Neural progenitor cell (in vitro differentiated cells): ENCODE measurements at regions not wholly inside any gene's neighbourhood (a gene's known extent, or its start where the extent isn't known, plus 50 kb on each side); places are given as distances from the start of the nearest gene placed in this dataset.

Experiments
- DNase-seq: peaks from one replicate; pipeline ENCODE4 v3.0.0-alpha.2; 2016; ENCODE audit warnings: low spot score
- H2AFZ ChIP-seq: fragments of 200-600 bp; sonication (generic); replicated peaks from 2 replicates; pipeline ENCODE4 v1.6.1; 2016; ENCODE audit warnings: antibody characterized with exemption
- H3F3A ChIP-seq: fragments of 200-600 bp; sonication (generic); 2 replicates; pipeline ENCODE4 v1.6.1; 2016; ENCODE audit warnings: antibody characterized with exemption, low read depth
- H3K27ac ChIP-seq: fragments of 200-600 bp; sonication (generic); 2 replicates; pipeline ENCODE4 v1.5.1; 2016; ENCODE audit warnings: mild to moderate bottlenecking
- H3K27me3 ChIP-seq: fragments of 200-600 bp; sonication (generic); 2 replicates; pipeline ENCODE4 v1.6.1; 2016; ENCODE audit warnings: mild to moderate bottlenecking, moderate library complexity
- H3K36me3 ChIP-seq: fragments of 200-600 bp; sonication (generic); 2 replicates; pipeline ENCODE4 v1.5.1; 2016
- H3K4me1 ChIP-seq: fragments of 200-600 bp; sonication (generic); 2 replicates; pipeline ENCODE4 v1.6.1; 2016; ENCODE audit warnings: mixed run types
- H3K4me2 ChIP-seq: fragments of 200-600 bp; sonication (generic); 2 replicates; pipeline ENCODE4 v1.6.1; 2016
- H3K4me3 ChIP-seq: fragments of 200-600 bp; sonication (generic); 2 replicates; pipeline ENCODE4 v1.5.1; 2016
- H3K79me2 ChIP-seq: fragments of 200-600 bp; sonication (generic); 2 replicates; pipeline ENCODE4 v1.6.1; 2016; ENCODE audit warnings: low read depth
- H3K9ac ChIP-seq: fragments of 200-600 bp; sonication (generic); 2 replicates; pipeline ENCODE4 v1.6.1; 2016
- H3K9me3 ChIP-seq: fragments of 200-600 bp; sonication (generic); 2 replicates; pipeline ENCODE4 v1.5.1; 2016; ENCODE audit warnings: low read depth
- H4K20me1 ChIP-seq: fragments of 200-600 bp; sonication (generic); 2 replicates; pipeline ENCODE4 v1.6.1; 2016; ENCODE audit warnings: low read depth
- H3K27ac Mint-ChIP-seq: 3 replicates; pipeline ENCODE4 v1.8.0; 2021; ENCODE audit warnings: mixed read lengths
- H3K27me3 Mint-ChIP-seq: 2 replicates; pipeline ENCODE4 v1.8.0; 2022; ENCODE audit warnings: low read depth, mild to moderate bottlenecking, inconsistent platforms, moderate library complexity, mixed read lengths; ENCODE audit not compliant: insufficient read depth
- H3K36me3 Mint-ChIP-seq: 3 replicates; pipeline ENCODE4 v1.8.0; 2021; ENCODE audit warnings: mixed read lengths
- H3K4me1 Mint-ChIP-seq: 3 replicates; pipeline ENCODE4 v1.8.0; 2021; ENCODE audit warnings: mixed read lengths
- H3K4me3 Mint-ChIP-seq: 3 replicates; pipeline ENCODE4 v1.8.0; 2021; ENCODE audit warnings: mild to moderate bottlenecking, moderate library complexity, mixed read lengths
- H3K9me3 Mint-ChIP-seq: 3 replicates; pipeline ENCODE4 v1.8.0; 2020; ENCODE audit warnings: mixed read lengths
- EZH2 ChIP-seq: fragments of 200-600 bp; sonication (generic); IDR thresholded peaks from 2 replicates; pipeline ENCODE4 v1.6.1; 2017; ENCODE audit warnings: antibody characterized with exemption, mild to moderate bottlenecking, moderate library complexity
- EZH2phosphoT487 ChIP-seq: fragments of 200-600 bp; sonication (generic); IDR thresholded peaks from 2 replicates; pipeline ENCODE4 v1.6.1; 2017; ENCODE audit warnings: antibody characterized with exemption
- TF ChIP-seq, protein P1 (sequence below): fragments of 200-600 bp; sonication (generic); IDR thresholded peaks from 2 replicates; pipeline ENCODE4 v1.5.1; 2017; ENCODE audit warnings: antibody characterized with exemption, mild to moderate bottlenecking

DNA sequence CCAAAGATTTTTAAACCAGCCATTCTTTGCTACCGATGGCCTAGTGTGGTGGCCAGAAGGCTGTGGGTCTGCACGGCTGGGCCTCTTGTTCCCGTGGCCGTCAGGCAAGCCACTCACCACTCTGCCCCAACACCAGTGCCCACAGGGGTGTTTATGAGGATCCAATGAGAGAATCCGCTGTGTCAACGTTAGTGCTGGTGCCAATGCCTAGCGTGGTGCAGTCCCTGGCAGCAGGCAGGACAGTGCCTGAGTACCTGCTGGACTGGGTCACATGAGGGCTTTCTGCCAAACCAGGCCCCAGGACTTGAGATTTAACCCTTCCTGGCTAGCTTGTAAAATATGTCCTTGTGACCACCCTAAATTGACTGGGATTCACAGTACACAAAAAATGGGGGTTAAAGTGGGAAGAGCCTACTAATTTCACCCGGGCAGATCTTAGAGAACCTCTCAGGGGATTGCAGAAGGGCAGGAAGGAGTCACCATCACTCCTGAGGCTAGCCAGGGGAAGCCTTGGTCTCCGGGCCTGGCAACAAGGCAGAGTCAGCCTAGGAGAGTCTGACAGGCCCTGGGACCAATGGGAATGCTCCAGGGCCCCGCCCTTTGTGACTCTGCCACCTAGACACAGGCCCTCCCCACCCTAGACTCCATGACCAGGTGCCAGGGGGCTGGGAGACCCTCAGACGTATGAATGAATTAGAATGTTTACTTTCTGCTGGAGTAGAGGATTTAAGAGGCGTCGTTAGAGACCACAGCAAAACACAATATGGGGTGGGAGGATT is 63.2 kb upstream of the FSTL4 start:
- no peaks in the 10 kb centered on the region for H3K79me2 ChIP-seq
- H4K20me1 ChIP-seq = no peaks in the 10 kb centered on the region
- H3K9ac ChIP-seq = no peak overlapping the region
- H3K4me1 Mint-ChIP-seq = no peaks in the 10 kb centered on the region
- no peak overlapping the region for H3K27ac ChIP-seq
- H3K9me3 Mint-ChIP-seq = peaks cover 3% of the 10 kb centered on the region
- no peaks in the 10 kb centered on the region for H3K36me3 ChIP-seq
- H3K27me3 Mint-ChIP-seq = peaks cover 2% of the 10 kb centered on the region
- H2AFZ ChIP-seq = peak overlapping the region; percentile 66
- TF ChIP-seq, protein P1, sequence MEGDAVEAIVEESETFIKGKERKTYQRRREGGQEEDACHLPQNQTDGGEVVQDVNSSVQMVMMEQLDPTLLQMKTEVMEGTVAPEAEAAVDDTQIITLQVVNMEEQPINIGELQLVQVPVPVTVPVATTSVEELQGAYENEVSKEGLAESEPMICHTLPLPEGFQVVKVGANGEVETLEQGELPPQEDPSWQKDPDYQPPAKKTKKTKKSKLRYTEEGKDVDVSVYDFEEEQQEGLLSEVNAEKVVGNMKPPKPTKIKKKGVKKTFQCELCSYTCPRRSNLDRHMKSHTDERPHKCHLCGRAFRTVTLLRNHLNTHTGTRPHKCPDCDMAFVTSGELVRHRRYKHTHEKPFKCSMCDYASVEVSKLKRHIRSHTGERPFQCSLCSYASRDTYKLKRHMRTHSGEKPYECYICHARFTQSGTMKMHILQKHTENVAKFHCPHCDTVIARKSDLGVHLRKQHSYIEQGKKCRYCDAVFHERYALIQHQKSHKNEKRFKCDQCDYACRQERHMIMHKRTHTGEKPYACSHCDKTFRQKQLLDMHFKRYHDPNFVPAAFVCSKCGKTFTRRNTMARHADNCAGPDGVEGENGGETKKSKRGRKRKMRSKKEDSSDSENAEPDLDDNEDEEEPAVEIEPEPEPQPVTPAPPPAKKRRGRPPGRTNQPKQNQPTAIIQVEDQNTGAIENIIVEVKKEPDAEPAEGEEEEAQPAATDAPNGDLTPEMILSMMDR = no peak
- TF ChIP-seq EZH2 (no peak), EZH2phosphoT487 (no peak)
- DNase-seq = peak; percentile 21
- H3K27ac Mint-ChIP-seq = no peak overlapping the region
- no peak overlapping the region for H3K4me3 ChIP-seq
- H3F3A ChIP-seq = no peaks in the 10 kb centered on the region
- H3K4me1 ChIP-seq = peaks cover 24% of the 10 kb centered on the region
- no peak overlapping the region for H3K4me2 ChIP-seq
- no peaks in the 10 kb centered on the region for H3K27me3 ChIP-seq
- H3K36me3 Mint-ChIP-seq = no peaks in the 10 kb centered on the region
- no peaks in the 10 kb centered on the region for H3K9me3 ChIP-seq
- H3K4me3 Mint-ChIP-seq = no peak overlapping the region

DNA sequence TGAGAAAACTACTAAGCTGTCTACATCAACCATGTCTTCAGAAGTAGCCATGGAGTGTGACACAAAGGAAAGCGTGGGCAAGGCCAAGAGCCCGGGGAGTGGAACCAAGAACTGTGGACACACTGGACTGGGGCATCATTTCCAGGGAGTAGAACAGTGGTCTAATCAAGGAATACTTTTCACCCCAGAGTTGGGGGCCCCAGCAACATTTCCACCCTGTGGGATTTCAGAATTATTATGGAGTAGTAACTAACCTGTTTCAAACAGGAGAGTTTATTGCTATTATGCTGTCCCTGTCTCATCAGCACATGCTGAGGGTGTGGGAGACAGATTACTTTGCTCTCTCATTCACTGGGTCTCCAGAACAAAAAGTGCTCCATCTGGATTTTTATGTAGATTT is 58.0 kb upstream of the FSTL4 start:
- no peaks in the 10 kb centered on the region for H3K9me3 ChIP-seq
- H3K36me3 ChIP-seq = no peaks in the 10 kb centered on the region
- Mint-ChIP-seq H3K27me3 (peaks cover 9% of the 10 kb centered on the region), H3K4me1 (no peaks in the 10 kb centered on the region), H3K4me3 (no peak overlapping the region), H3K36me3 (no peaks in the 10 kb centered on the region), H3K9me3 (peaks cover 6% of the 10 kb centered on the region), H3K27ac (no peak overlapping the region)
- TF ChIP-seq EZH2phosphoT487 (no peak), EZH2 (no peak)
- TF ChIP-seq, protein P1 = no peak
- no peak for DNase-seq
- H4K20me1 ChIP-seq = no peaks in the 10 kb centered on the region
- H2AFZ ChIP-seq = no peak overlapping the region
- no peak overlapping the region for H3K4me3 ChIP-seq
- H3K4me2 ChIP-seq = no peak overlapping the region
- H3K27me3 ChIP-seq = no peaks in the 10 kb centered on the region
- no peaks in the 10 kb centered on the region for H3F3A ChIP-seq
- H3K4me1 ChIP-seq = peaks cover 10% of the 10 kb centered on the region
- H3K27ac ChIP-seq = no peak overlapping the region
- no peaks in the 10 kb centered on the region for H3K79me2 ChIP-seq
- no peak overlapping the region for H3K9ac ChIP-seq

DNA sequence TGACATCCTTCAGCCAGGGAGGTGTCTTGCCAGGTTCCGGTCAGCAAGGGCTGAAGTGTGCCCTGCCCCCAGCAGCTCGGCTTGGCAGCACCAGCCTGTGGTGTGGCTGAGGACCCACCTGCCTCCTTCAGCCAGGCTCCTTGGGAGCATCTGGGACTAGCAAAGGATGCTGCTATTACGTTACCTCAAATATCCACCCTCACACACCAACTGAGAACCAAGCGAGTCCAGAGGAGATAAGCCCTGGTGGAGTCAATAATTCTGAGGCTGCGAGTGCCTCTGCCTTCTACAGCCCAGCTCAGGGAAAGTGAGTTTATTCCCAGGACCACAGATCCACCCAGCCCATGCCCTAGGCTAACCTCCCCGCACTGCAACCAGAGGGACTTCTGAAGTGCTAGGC is 57.1 kb upstream of the FSTL4 start:
- Mint-ChIP-seq H3K4me1 (no peaks in the 10 kb centered on the region), H3K36me3 (no peaks in the 10 kb centered on the region), H3K4me3 (no peak overlapping the region), H3K27me3 (peaks cover 9% of the 10 kb centered on the region), H3K27ac (no peak overlapping the region), H3K9me3 (peaks cover 6% of the 10 kb centered on the region)
- TF ChIP-seq EZH2 (no peak), EZH2phosphoT487 (no peak)
- TF ChIP-seq, protein P1 = no peak
- no peak overlapping the region for H3K9ac ChIP-seq
- H2AFZ ChIP-seq = no peak overlapping the region
- H3K79me2 ChIP-seq = no peaks in the 10 kb centered on the region
- no peak for DNase-seq
- no peak overlapping the region for H3K4me2 ChIP-seq
- H3K9me3 ChIP-seq = no peaks in the 10 kb centered on the region
- no peaks in the 10 kb centered on the region for H3F3A ChIP-seq
- H3K4me3 ChIP-seq = no peak overlapping the region
- no peaks in the 10 kb centered on the region for H4K20me1 ChIP-seq
- no peaks in the 10 kb centered on the region for H3K27me3 ChIP-seq
- no peaks in the 10 kb centered on the region for H3K36me3 ChIP-seq
- peaks cover 4% of the 10 kb centered on the region for H3K4me1 ChIP-seq
- H3K27ac ChIP-seq = no peak overlapping the region
